NCI-H2081 (cell line): ENCODE measurements at regions not wholly inside any gene's neighbourhood (a gene's known extent, or its start where the extent isn't known, plus 50 kb on each side); places are given as distances from the start of the nearest gene placed in this dataset.
"Not testable (repeated sequence)": the region's sequence is repeated elsewhere in the genome, so short reads cannot be mapped to it uniquely, and the experiment has no call there.

Experiments used
- DNase-seq, 2 experiments: peaks; one replicate each; lab custom pipeline; 2025; lab: John Stamatoyannopoulos, UW

DNA sequence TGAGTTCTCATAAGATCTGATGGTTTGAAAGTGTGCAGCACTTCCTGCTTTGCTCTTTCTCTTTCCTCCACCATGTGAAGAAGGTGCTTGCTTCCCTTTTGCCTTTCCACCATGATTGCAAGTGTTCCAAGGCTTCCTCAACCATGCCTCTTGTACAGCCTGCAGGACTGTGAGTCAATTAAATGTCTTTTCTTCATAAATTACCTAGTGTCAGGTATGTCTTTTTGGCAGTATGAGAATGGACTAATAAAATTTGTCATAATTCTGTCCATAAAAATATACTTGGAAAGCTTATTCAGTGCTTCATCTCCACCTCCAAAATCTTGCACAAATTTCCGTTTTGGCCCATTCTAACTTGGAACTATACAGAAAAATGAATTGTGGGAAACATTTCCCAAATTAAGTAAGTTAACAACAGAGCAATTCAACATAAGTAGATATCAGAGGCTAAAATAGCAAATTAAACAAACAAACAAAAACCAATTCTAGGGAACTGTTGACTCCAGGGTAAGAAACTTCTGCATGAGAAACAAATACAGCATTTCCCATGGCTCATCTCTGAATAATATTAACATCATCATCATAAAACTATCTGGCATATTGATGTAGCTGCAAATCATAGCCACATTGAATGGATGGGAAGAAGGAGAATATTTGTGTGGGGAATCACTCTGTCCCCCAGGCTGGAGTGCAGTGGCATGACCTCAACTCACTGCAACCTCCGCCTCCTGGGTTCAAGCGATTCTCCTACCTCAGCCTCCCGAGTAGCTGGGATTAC lies 459.5 kb upstream of the FAR2 start:
- no peak for DNase-seq

DNA sequence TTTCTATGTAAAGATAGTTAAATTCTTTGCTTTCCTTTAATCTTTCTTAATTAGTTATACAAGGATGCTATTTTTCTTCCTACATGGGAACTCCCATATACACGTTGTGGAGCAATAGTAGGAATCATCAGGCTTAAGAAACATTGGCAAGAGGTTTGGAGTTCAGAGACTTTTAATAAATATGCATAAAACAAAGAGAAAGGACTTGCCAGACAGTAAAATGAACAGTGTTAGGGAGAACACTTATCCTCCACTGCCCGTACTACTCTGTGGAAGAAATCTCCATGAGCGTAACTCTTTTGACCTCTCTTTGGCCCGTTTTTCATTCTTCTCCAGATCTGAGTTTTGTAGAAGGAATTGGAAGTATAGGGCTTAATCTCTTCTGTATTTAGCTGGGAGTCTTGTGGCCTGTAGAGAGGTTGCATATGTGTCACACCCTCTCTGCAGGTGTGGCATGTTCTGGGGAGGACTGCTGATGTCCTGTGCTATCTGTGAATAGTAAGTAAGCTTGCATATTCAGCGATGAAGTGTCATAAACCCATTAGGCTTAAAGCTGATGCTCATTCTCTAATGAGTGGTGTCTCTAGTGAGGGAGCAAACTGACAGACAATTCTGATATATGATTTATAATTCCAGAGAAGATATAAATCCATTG lies 455.4 kb upstream of the FAR2 start:
- no peak for DNase-seq

GRCh38 chr12:28698553-28698952 lies 450.5 kb upstream of the FAR2 start:
- no peak for DNase-seq

DNA sequence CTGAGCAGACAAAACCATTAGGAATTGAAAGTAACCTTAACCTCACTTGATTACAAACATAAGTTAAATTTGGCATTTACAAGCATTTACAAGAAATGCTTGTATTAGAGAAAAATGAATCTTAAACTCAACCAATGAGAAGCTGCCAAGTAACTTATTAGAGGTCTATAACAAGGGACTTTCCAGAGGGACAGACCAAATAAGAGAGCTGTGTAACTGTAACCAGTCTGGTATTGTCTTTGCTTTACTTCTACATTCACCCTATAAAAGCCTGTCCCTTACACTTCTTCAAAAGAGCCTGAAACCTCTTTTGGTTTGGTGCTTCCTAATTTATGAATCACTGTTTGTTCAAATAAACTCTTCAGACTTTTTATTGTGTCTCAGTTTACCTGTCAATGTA lies 450.0 kb upstream of the FAR2 start:
- no peak for DNase-seq

GRCh38 chr12:28700161-28700560 lies 448.9 kb upstream of the FAR2 start:
- no peak for DNase-seq

DNA sequence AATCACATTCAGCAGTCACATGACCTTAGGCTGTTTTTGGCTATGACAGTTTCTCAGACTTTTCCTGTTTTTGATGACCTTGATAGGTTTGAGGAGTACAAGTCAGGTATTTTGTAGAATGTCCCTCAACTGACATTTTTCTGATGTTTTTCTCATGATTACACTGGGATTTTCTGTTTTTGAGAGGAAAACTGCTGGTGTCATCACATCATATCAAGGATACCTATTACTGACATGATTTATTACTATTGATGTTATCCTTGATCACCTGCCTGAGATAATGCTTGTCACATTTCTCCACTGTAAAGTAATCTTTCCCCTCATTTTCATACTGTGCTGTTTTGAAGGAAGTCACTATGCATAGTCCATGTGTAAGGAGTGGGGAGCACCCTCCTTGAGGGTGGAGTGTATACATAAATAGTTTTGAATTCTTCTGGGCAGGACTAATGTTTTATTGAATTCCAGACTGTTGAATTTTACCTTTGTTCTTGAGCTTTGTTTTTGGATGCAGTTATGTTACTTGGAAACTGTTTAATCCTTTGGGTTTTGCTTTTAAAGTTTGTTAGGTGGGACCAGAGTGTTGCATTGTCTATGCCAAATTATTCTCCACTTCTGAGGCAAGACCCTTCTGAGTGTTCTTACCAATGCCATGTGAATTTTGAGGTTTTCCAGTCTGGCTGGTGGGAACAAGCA lies 444.5 kb upstream of the FAR2 start:
- no peak for DNase-seq

- DNase-seq: peak; percentile 3 to 11
Measured at GRCh38 chr12:28708918-28709371, 440.1 kb upstream of the FAR2 start.

DNA sequence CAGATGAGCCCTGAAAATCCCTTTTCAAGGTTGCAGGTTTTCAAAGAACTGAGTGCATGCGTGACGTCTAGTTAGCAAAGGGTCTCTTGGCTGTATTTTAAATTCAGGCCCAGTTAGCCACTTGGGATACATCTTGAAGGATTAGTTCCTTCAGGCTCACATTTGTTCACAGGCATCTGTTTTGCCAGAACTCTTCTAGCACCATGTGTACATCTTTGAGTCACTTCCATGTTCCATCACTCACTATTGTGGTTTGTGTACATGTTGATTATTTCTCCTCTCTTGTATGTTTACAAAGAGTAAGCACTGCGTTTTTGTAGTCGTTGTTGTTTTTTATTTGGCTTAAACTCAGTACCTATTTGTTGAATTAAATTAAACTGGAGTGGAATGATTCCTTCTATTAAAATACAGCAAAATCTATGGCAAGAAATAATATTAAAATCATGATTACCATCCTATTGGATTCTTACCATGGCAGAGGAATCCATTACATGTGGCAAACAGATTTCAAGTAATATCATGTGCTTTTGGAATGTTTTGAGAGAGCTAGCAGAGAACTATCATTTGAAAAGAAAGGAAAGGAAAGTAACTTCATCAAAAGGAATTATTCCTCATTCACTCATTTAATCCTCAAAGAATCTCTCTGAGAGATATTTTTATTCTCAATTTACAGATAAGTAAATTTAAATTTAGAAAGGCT lies 438.9 kb upstream of the FAR2 start:
- DNase-seq: no peak

DNA sequence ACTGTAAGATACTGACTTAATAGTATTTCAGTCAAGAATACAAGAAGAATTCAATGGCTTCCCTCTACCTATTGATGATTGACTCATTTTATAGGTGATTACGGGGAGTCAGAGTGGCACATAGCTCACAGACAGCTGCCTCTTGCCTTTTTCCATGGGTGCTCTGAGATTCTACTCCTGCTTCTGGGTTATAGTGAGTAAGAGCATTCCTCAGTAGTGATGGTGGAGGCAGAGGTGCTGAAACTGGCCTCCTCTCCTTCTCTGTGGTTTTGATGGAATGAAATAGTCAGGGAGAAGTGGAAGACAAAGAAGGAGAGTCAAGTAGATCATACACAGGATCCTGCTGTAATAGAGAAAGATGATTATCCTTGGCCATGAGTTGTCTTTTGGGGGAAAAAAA lies 438.2 kb upstream of the FAR2 start:
- DNase-seq: no peak

GRCh38 chr12:28711421-28711820 lies 437.7 kb upstream of the FAR2 start:
- DNase-seq: no peak

DNA sequence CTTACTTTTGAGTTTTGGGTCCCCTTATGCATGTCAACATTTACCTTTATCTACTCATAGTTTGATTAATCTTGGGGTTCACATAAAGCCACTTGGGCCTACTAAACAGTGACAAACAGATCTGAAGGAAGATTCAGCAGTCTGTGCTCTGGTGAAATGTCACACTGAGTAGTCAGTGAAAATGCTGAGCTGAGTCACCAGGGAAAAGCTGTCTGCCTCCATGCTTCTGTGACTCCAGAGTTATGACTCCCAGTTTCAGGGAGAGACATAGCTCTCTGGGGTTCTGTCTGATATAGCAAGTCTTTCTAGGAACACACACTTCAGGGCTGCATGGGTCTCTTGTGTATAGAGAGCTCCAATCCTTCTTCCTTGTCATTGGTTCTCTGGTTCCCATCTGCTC lies 406.3 kb upstream of the FAR2 start:
- no peak for DNase-seq

- DNase-seq: no peak
Measured at GRCh38 chr12:28746734-28747325, 402.2 kb upstream of the FAR2 start.

- no peak for DNase-seq
Measured at GRCh38 chr12:28750946-28751685, 398.0 kb upstream of the FAR2 start.

GRCh38 chr12:28755027-28755426 lies 394.1 kb upstream of the FAR2 start:
- no peak for DNase-seq

DNA sequence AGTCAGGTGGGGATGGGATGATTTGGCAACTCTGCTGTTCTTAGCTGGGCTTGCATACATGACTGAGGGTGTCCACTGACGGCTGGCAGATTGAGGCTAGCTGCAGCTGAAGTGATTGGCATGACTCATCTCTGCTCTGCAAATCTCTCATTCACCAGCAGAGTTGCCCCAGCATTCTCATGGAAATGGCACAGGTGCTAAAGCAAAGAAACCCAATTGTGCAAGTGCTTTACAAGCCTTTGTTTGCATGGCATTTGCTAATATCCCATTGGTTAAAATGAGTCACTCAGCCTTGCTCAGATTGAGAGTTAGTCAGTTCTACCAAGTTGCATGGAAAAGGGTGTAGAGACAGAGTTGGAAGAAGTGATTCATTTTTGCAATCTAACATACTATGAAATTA lies 389.7 kb upstream of the FAR2 start:
- no peak for DNase-seq

DNA sequence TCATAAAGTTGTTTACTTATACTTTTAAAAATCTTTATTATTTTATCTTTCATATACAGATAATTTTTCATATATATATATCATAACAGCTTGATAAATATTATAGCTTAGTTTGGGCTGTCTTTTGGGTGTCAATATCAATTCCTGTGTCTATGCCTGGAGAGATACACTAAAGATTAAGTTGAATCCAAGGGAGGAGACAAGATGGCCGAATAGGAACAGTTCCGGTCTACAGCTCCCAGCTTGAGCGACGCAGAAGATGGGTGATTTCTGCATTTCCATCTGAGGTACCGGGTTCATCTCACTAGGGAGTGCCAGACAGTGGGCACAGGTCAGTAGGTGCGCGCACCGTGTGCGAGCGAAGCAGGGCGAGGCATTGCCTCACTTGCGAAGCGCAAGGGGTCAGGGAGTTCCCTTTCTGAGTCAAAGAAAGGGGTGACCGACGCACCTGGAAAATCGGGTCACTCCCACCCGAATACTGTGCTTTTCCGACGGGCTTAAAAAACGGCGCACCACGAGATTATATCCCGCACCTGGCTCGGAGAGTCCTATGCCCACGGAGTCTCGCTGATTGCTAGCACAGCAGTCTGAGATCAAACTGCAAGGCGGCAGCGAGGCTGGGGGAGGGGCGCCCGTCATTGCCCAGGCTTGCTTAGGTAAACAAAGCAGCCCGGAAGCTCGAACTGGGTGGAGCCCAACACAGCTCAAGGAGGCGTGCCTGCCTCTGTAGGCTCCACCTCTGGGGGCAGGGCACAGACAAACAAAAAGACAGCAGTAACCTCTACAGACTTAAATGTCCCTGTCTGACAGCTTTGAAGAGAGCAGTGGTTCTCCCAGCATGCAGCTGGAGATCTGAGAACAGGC lies 388.8 kb upstream of the FAR2 start:
- not testable (repeated sequence) for DNase-seq

- DNase-seq: not testable (repeated sequence)
Measured at GRCh38 chr12:28761897-28762296, 387.2 kb upstream of the FAR2 start.

DNA sequence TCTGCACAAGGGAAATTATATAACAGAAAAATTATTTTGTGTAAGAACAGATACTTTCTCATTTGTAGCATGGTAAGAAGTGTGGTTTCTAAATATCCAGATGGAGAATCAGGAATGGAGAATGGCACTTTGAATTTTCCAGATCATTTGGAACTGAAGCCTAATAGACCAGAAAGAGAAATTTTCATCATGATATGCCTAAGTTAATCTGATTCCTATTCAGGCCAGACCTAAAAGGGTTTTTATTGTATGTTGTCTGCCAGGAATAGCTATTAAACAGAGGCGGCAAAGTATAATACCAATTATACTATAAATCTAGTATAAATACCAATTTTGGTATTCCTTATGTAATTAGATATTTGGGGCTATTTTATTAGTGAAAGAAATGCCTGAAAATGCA lies 382.7 kb upstream of the FAR2 start:
- no peak for DNase-seq

GRCh38 chr12:28767836-28768348 lies 381.2 kb upstream of the FAR2 start:
- no peak for DNase-seq

- no peak for DNase-seq
Measured at GRCh38 chr12:28770322-28770721, 378.8 kb upstream of the FAR2 start.
